ENCODE measurements at regions not wholly inside any gene's neighbourhood (a gene's known extent, or its start where the extent isn't known, plus 50 kb on each side); places are given as distances from the start of the nearest gene placed in this dataset.
"Not testable (repeated sequence)": the region's sequence is repeated elsewhere in the genome, so short reads cannot be mapped to it uniquely, and the experiment has no call there.

GRCh38 chr4:3879681-3880614 lies 113.8 kb downstream of the ADRA2C start:
- no peaks in the 10 kb centered on the region for H4K20me1 ChIP-seq (ENCODE audit: low read length)
- H3K4me3 ChIP-seq (ENCODE audit: low read length), result no peak overlapping the region
- intact Hi-C loops (cut with micrococcal nuclease), result no loop called here
- ChIA-PET CTCF (interaction anchor here (0.5 to 0.7 kb wide), 3 partner anchors 57 to 132 kb away, joined by 3 to 9 read pairs (median 3); no protein-coding TSS in a partner anchor), POLR2A (ENCODE audit: unreplicated experiment) (no interaction called here)
- no peak overlapping the region for H2AFZ ChIP-seq (ENCODE audit: low read length)
- ATAC-seq, result no peak
- no peak overlapping the region for H3K9ac ChIP-seq (ENCODE audit: low read length)
- no TSS peak for BruUV-seq (replicated peaks)
- TF ChIP-seq EZH2phosphoT487 (IDR thresholded peaks at IDR 0.05; ENCODE audit: borderline replicate concordance, low read length) (no peak), EZH2 (IDR thresholded peaks at IDR 0.05; ENCODE audit: low read length, unreplicated experiment) (no peak), CTCF (conservative IDR thresholded peaks at IDR 0.05; ENCODE audit: low read depth, low read length) (no peak)
- H3K36me3 ChIP-seq (ENCODE audit: low read depth, low read length), result no peaks in the 10 kb centered on the region
- H3K27ac ChIP-seq (ENCODE audit: low read length), result no peak overlapping the region
- DNase-seq, result no peak
- no peaks in the 10 kb centered on the region for H3F3A ChIP-seq (ENCODE audit: low read length, unreplicated experiment)
- no peaks in the 10 kb centered on the region for H3K79me2 ChIP-seq (ENCODE audit: low read length)
- H3K27me3 ChIP-seq (ENCODE audit: low read length), result peaks cover 51% of the 10 kb centered on the region
- H3K9me2 ChIP-seq (replicated peaks; ENCODE audit: low read length), result no peaks in the 10 kb centered on the region
- no peaks in the 10 kb centered on the region for H3K4me1 ChIP-seq (ENCODE audit: insufficient read depth, low read length)
- H3K4me2 ChIP-seq (ENCODE audit: low read length), result no peak overlapping the region
- H3K9me3 ChIP-seq (ENCODE audit: low read length), result no peaks in the 10 kb centered on the region

DNA sequence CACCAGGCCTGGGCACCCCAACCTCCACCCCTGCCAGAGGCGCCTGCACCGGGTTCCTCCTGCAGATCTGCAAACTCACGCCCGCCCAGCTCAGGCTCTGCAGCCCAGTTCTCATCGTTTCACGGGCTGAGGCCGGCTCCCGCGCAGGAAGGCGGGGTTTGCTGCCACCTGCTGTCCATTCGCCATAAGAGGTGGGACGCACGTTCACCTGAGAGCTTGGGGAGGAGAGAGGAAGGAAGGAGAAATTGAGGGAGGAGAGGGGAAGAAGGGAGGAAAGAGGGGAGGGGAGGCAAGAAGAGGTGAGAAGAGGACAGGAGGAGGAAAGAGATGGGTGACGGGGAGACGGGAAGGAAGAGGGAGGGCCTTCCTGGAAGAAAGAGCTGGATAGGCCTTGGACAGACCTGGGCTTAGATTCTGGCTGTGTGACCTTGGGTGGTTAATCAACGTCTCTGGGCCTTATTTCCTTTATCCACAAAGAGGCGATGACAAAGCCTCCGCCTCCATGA lies 114.5 kb downstream of the ADRA2C start:
- TF ChIP-seq CTCF (conservative IDR thresholded peaks at IDR 0.05; ENCODE audit: low read depth, low read length) (peak; percentile 67), EZH2phosphoT487 (IDR thresholded peaks at IDR 0.05; ENCODE audit: borderline replicate concordance, low read length) (no peak), EZH2 (IDR thresholded peaks at IDR 0.05; ENCODE audit: low read length, unreplicated experiment) (no peak)
- no peaks in the 10 kb centered on the region for H3K4me1 ChIP-seq (ENCODE audit: insufficient read depth, low read length)
- no peak overlapping the region for H3K9ac ChIP-seq (ENCODE audit: low read length)
- CTCF ChIA-PET, result interaction anchor here (0.5 to 0.7 kb wide), 3 partner anchors 56 to 133 kb away, joined by 3 to 9 read pairs (median 3); no protein-coding TSS in a partner anchor
- H2AFZ ChIP-seq (ENCODE audit: low read length), result no peak overlapping the region
- H3K27me3 ChIP-seq (ENCODE audit: low read length), result peaks cover 49% of the 10 kb centered on the region
- no peak overlapping the region for H3K27ac ChIP-seq (ENCODE audit: low read length)
- intact Hi-C loops (cut with micrococcal nuclease), result no loop called here
- POLR2A ChIA-PET (ENCODE audit: unreplicated experiment), result no interaction called here
- no peaks in the 10 kb centered on the region for H3K79me2 ChIP-seq (ENCODE audit: low read length)
- H3K4me3 ChIP-seq (ENCODE audit: low read length), result no peak overlapping the region
- H3K9me3 ChIP-seq (ENCODE audit: low read length), result no peaks in the 10 kb centered on the region
- peak; percentile 72 for DNase-seq
- H3K4me2 ChIP-seq (ENCODE audit: low read length), result no peak overlapping the region
- ATAC-seq, result peak; percentile 88
- no peaks in the 10 kb centered on the region for H3F3A ChIP-seq (ENCODE audit: low read length, unreplicated experiment)
- BruUV-seq (replicated peaks), result no TSS peak
- no peaks in the 10 kb centered on the region for H4K20me1 ChIP-seq (ENCODE audit: low read length)
- H3K36me3 ChIP-seq (ENCODE audit: low read depth, low read length), result no peaks in the 10 kb centered on the region
- H3K9me2 ChIP-seq (replicated peaks; ENCODE audit: low read length), result no peaks in the 10 kb centered on the region

DNA sequence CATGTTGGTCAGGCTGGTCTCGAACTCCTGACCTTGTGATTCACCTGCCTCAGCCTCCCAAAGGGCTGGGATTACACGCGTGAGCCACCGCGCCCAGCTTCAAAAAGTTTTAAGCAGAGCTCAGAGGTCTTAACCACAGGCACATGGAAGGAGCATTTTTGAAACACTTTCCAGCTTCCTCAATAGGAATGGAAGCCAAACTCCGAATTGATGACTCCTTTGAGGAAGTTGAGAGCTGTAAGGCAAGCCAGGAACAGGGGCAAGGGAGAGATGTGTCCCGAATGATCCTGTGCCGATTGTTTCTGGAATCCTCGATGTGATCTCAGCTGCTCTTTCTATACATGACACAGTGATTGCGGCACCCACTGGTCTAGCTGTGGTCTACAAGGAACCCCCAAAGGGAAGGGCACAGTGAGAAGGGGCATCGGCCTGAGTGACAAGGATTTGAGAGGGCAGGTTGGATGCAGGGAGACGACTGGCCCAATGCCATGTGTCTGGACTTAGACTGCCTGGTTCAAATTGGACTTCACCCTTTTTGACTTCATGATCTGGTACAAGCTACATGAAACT lies 116.2 kb downstream of the ADRA2C start:
- H4K20me1 ChIP-seq (ENCODE audit: low read length); H3K4me1 ChIP-seq (ENCODE audit: insufficient read depth, low read length); H3K9me2 ChIP-seq (replicated peaks; ENCODE audit: low read length); DNase-seq; BruUV-seq (replicated peaks); H3K79me2 ChIP-seq (ENCODE audit: low read length); H3K27ac ChIP-seq (ENCODE audit: low read length); H3K4me2 ChIP-seq (ENCODE audit: low read length); H3K9me3 ChIP-seq (ENCODE audit: low read length); H3K36me3 ChIP-seq (ENCODE audit: low read depth, low read length); H2AFZ ChIP-seq (ENCODE audit: low read length); POLR2A ChIA-PET (ENCODE audit: unreplicated experiment); H3K4me3 ChIP-seq (ENCODE audit: low read length); ATAC-seq; H3F3A ChIP-seq (ENCODE audit: low read length, unreplicated experiment); H3K9ac ChIP-seq (ENCODE audit: low read length); CTCF ChIA-PET; intact Hi-C loops (cut with micrococcal nuclease): not testable (repeated sequence)
- peaks cover 41% of the 10 kb centered on the region for H3K27me3 ChIP-seq (ENCODE audit: low read length)

- H3K27ac ChIP-seq (ENCODE audit: low read length); H3K36me3 ChIP-seq (ENCODE audit: low read depth, low read length); H3K9ac ChIP-seq (ENCODE audit: low read length); H3K4me1 ChIP-seq (ENCODE audit: insufficient read depth, low read length); H3K9me2 ChIP-seq (replicated peaks; ENCODE audit: low read length); H3K4me3 ChIP-seq (ENCODE audit: low read length); POLR2A ChIA-PET (ENCODE audit: unreplicated experiment); intact Hi-C loops (cut with micrococcal nuclease); H3K9me3 ChIP-seq (ENCODE audit: low read length); CTCF ChIA-PET; H2AFZ ChIP-seq (ENCODE audit: low read length); BruUV-seq (replicated peaks); DNase-seq; H3K79me2 ChIP-seq (ENCODE audit: low read length); ATAC-seq; H3K4me2 ChIP-seq (ENCODE audit: low read length); H3F3A ChIP-seq (ENCODE audit: low read length, unreplicated experiment); H4K20me1 ChIP-seq (ENCODE audit: low read length): not testable (repeated sequence)
- H3K27me3 ChIP-seq (ENCODE audit: low read length), result peaks cover 24% of the 10 kb centered on the region
Observed at GRCh38 chr4:3884261-3884660, 118.1 kb downstream of the ADRA2C start.

- H2AFZ ChIP-seq (ENCODE audit: low read length); H3K4me2 ChIP-seq (ENCODE audit: low read length); H3F3A ChIP-seq (ENCODE audit: low read length, unreplicated experiment); BruUV-seq (replicated peaks); H3K9me2 ChIP-seq (replicated peaks; ENCODE audit: low read length); ATAC-seq; H3K36me3 ChIP-seq (ENCODE audit: low read depth, low read length); CTCF ChIA-PET; POLR2A ChIA-PET (ENCODE audit: unreplicated experiment); H3K9ac ChIP-seq (ENCODE audit: low read length); H3K79me2 ChIP-seq (ENCODE audit: low read length); H3K4me3 ChIP-seq (ENCODE audit: low read length); H4K20me1 ChIP-seq (ENCODE audit: low read length); H3K27ac ChIP-seq (ENCODE audit: low read length); H3K4me1 ChIP-seq (ENCODE audit: insufficient read depth, low read length); H3K9me3 ChIP-seq (ENCODE audit: low read length); intact Hi-C loops (cut with micrococcal nuclease); H3K27me3 ChIP-seq (ENCODE audit: low read length): not testable (repeated sequence)
- DNase-seq, result peak; percentile 26
Observed at GRCh38 chr4:3893590-3893989, 127.4 kb downstream of the ADRA2C start.

Data from PC-3 (cell line).